ENCODE measurements at regions not wholly inside any gene's neighbourhood (a gene's known extent, or its start where the extent isn't known, plus 50 kb on each side); places are given as distances from the start of the nearest gene placed in this dataset.

DNA sequence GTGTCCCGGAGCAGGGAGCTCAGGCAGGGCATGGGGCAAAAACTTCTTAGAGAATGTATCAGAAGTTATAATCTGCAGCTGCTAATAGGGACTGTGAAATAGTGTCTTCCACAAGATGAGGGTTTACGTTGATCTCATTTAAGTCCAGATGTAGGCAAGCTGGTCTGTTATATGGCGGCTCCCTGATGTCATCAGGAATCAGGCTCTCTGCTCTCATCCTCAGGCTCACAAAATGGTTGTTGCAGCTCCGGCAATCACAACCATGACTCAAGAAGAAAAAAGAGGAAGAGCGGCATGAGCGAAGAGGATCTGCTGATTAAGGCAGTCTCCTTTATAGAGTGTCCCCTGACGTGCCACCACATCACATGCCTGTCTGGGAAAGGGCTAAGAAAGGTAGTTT lies 191.3 kb downstream of the KLF5 start:
- no peaks in the 10 kb centered on the region for H4K20me1 ChIP-seq (ENCODE audit: insufficient read depth)
- H3K9me2 ChIP-seq (ENCODE audit: insufficient read depth, low read length), result no peaks in the 10 kb centered on the region
- no peak overlapping the region for H2AFZ ChIP-seq (ENCODE audit: low read depth, low read length)
- no peak overlapping the region for H3K4me3 ChIP-seq (ENCODE audit: low read length)
- no peak overlapping the region for H3K4me2 ChIP-seq (ENCODE audit: low read length)
- no peak for TF ChIP-seq RAD21 (conservative IDR thresholded peaks at IDR 0.05)
- TF ChIP-seq, protein P1, sequence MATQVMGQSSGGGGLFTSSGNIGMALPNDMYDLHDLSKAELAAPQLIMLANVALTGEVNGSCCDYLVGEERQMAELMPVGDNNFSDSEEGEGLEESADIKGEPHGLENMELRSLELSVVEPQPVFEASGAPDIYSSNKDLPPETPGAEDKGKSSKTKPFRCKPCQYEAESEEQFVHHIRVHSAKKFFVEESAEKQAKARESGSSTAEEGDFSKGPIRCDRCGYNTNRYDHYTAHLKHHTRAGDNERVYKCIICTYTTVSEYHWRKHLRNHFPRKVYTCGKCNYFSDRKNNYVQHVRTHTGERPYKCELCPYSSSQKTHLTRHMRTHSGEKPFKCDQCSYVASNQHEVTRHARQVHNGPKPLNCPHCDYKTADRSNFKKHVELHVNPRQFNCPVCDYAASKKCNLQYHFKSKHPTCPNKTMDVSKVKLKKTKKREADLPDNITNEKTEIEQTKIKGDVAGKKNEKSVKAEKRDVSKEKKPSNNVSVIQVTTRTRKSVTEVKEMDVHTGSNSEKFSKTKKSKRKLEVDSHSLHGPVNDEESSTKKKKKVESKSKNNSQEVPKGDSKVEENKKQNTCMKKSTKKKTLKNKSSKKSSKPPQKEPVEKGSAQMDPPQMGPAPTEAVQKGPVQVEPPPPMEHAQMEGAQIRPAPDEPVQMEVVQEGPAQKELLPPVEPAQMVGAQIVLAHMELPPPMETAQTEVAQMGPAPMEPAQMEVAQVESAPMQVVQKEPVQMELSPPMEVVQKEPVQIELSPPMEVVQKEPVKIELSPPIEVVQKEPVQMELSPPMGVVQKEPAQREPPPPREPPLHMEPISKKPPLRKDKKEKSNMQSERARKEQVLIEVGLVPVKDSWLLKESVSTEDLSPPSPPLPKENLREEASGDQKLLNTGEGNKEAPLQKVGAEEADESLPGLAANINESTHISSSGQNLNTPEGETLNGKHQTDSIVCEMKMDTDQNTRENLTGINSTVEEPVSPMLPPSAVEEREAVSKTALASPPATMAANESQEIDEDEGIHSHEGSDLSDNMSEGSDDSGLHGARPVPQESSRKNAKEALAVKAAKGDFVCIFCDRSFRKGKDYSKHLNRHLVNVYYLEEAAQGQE (IDR thresholded peaks at IDR 0.05; ENCODE audit: borderline replicate concordance), result no peak
- TF ChIP-seq, protein P2, sequence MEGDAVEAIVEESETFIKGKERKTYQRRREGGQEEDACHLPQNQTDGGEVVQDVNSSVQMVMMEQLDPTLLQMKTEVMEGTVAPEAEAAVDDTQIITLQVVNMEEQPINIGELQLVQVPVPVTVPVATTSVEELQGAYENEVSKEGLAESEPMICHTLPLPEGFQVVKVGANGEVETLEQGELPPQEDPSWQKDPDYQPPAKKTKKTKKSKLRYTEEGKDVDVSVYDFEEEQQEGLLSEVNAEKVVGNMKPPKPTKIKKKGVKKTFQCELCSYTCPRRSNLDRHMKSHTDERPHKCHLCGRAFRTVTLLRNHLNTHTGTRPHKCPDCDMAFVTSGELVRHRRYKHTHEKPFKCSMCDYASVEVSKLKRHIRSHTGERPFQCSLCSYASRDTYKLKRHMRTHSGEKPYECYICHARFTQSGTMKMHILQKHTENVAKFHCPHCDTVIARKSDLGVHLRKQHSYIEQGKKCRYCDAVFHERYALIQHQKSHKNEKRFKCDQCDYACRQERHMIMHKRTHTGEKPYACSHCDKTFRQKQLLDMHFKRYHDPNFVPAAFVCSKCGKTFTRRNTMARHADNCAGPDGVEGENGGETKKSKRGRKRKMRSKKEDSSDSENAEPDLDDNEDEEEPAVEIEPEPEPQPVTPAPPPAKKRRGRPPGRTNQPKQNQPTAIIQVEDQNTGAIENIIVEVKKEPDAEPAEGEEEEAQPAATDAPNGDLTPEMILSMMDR (IDR thresholded peaks at IDR 0.05; ENCODE audit: poor library complexity, severe bottlenecking), result no peak
- no peak for TF ChIP-seq SMC3 (conservative IDR thresholded peaks at IDR 0.05; ENCODE audit: poor library complexity)
- no peak for TF ChIP-seq EZH2 (IDR thresholded peaks at IDR 0.05; ENCODE audit: borderline replicate concordance, insufficient read depth, low read length, poor library complexity, severe bottlenecking)
- TF ChIP-seq POLR2AphosphoS5 (IDR thresholded peaks at IDR 0.05), result no peak
- H3K27me3 ChIP-seq (ENCODE audit: insufficient read depth, low read depth, low read length), result no peaks in the 10 kb centered on the region
- H3K36me3 ChIP-seq (ENCODE audit: insufficient read depth, low read length), result no peaks in the 10 kb centered on the region
- H3K9me3 ChIP-seq (ENCODE audit: low read length), result no peaks in the 10 kb centered on the region
- H3F3A ChIP-seq (ENCODE audit: insufficient read depth, low read length, poor library complexity, severe bottlenecking), result no peaks in the 10 kb centered on the region
- no peak overlapping the region for H3K9ac ChIP-seq (ENCODE audit: low read length)
- no peak overlapping the region for H3K27ac ChIP-seq (ENCODE audit: low read length)
- H3K79me2 ChIP-seq (replicated peaks; ENCODE audit: insufficient read depth, low read length), result no peaks in the 10 kb centered on the region

DNA sequence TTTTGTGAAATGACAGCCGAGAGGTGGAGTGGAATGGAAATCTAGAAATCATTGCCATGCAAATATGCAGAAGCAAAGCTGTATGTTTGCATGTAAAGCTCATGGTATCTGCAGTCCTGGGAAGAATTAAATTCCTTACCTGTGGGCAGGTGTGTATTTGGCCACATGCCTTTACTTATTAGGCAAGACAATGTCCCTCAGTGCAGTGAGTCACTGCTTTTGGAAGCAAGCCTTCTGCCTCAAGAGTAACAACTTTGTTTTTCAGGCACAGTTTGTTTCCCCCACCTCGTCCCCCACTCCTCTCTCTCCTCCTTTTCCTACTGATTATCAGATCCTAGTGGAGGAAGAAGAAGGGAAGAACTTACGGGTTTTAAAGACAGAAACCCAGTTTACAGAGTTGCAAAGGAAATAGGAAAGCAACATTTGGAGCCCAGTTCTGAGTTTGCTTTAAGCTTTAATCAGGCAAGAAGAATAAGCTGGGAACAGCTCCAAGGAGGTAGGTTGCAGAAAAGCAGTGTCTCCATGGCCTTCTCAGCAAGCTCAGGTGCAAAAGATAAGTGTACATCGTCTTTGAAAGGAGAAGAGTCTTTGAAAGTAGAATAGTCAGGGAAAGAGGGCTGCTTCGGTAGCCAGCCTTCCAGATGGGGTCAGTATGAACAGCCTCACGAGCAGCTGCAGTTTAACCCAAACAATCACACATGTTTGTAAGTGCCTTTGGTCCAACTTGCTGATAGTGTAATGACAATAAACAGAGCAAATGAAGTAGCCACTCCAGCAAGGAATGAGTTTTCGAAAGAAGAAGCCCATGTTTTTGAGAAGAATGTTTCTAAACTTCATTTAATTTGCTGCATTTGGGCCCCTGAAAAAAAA lies 190.1 kb downstream of the KLF5 start:
- Histone ChIP-seq H3K27ac (ENCODE audit: low read length) (no peak overlapping the region), H3K4me2 (ENCODE audit: low read length) (no peak overlapping the region), H3K36me3 (ENCODE audit: insufficient read depth, low read length) (no peaks in the 10 kb centered on the region), H3K4me3 (ENCODE audit: low read length) (no peak overlapping the region), H3K9me3 (ENCODE audit: low read length) (no peaks in the 10 kb centered on the region), H3K9me2 (ENCODE audit: insufficient read depth, low read length) (no peaks in the 10 kb centered on the region), H3F3A (ENCODE audit: insufficient read depth, low read length, poor library complexity, severe bottlenecking) (no peaks in the 10 kb centered on the region), H3K27me3 (ENCODE audit: insufficient read depth, low read depth, low read length) (no peaks in the 10 kb centered on the region), H2AFZ (ENCODE audit: low read depth, low read length) (no peak overlapping the region), H3K79me2 (replicated peaks; ENCODE audit: insufficient read depth, low read length) (no peaks in the 10 kb centered on the region), H4K20me1 (ENCODE audit: insufficient read depth) (no peaks in the 10 kb centered on the region), H3K9ac (ENCODE audit: low read length) (no peak overlapping the region)
- TF ChIP-seq RAD21 (conservative IDR thresholded peaks at IDR 0.05), result no peak
- no peak for TF ChIP-seq SMC3 (conservative IDR thresholded peaks at IDR 0.05; ENCODE audit: poor library complexity)

DNA sequence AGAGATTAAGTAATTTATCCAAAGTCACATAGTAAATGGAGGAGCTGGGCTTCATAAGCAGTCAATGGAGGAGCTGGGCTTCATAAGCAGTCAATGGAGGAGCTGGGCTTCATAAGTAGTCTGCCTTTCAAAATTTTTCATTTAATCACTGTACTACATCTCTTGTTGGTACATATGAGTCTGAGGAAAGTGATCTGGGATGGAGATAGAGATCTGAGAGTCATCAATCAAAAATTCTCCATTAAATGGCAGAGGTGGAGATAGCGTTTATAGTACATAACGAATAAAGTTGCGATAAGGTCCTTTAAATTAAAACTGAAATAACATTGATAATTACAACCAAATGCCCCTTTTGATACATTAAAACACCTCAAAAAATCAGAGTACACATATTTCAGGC lies 189.3 kb downstream of the KLF5 start:
- Histone ChIP-seq H3K4me3 (ENCODE audit: low read length) (no peak overlapping the region), H3K9ac (ENCODE audit: low read length) (no peak overlapping the region), H3K9me2 (ENCODE audit: insufficient read depth, low read length) (no peaks in the 10 kb centered on the region), H3K27ac (ENCODE audit: low read length) (no peak overlapping the region), H3K9me3 (ENCODE audit: low read length) (no peaks in the 10 kb centered on the region), H3K36me3 (ENCODE audit: insufficient read depth, low read length) (no peaks in the 10 kb centered on the region), H3K27me3 (ENCODE audit: insufficient read depth, low read depth, low read length) (no peaks in the 10 kb centered on the region), H3K4me2 (ENCODE audit: low read length) (no peak overlapping the region), H2AFZ (ENCODE audit: low read depth, low read length) (no peak overlapping the region), H3F3A (ENCODE audit: insufficient read depth, low read length, poor library complexity, severe bottlenecking) (no peaks in the 10 kb centered on the region), H3K79me2 (replicated peaks; ENCODE audit: insufficient read depth, low read length) (no peaks in the 10 kb centered on the region), H4K20me1 (ENCODE audit: insufficient read depth) (no peaks in the 10 kb centered on the region)
- TF ChIP-seq MXI1 (conservative IDR thresholded peaks at IDR 0.05; ENCODE audit: poor library complexity, severe bottlenecking) (no peak), RAD21 (conservative IDR thresholded peaks at IDR 0.05) (no peak), POLR2AphosphoS5 (IDR thresholded peaks at IDR 0.05) (no peak), SMC3 (conservative IDR thresholded peaks at IDR 0.05; ENCODE audit: poor library complexity) (no peak), TAF1 (IDR thresholded peaks at IDR 0.05; ENCODE audit: low read depth) (no peak), EP300 (conservative IDR thresholded peaks at IDR 0.05; ENCODE audit: poor library complexity, severe bottlenecking) (no peak), EZH2 (IDR thresholded peaks at IDR 0.05; ENCODE audit: borderline replicate concordance, insufficient read depth, low read length, poor library complexity, severe bottlenecking) (no peak)
- TF ChIP-seq, protein P1 (IDR thresholded peaks at IDR 0.05; ENCODE audit: borderline replicate concordance), result no peak
- TF ChIP-seq, protein P2 (IDR thresholded peaks at IDR 0.05; ENCODE audit: poor library complexity, severe bottlenecking), result no peak

Data from neural cell (in vitro differentiated cells).